ENCODE measurements at regions not wholly inside any gene's neighbourhood (a gene's known extent, or its start where the extent isn't known, plus 50 kb on each side); places are given as distances from the start of the nearest gene placed in this dataset.

GRCh38 chr11:116300232-116300631 is 472.6 kb downstream of the BUD13 start:
- Histone ChIP-seq H3K4me1 (peaks cover 29% of the 10 kb centered on the region), H3K27me3 (replicated peaks; ENCODE audit: control insufficient read depth, insufficient read depth, low read length) (no peaks in the 10 kb centered on the region), H3K4me3 (ENCODE audit: low read depth, low read length) (no peak overlapping the region), H3K9me3 (no peaks in the 10 kb centered on the region), H3K36me3 (ENCODE audit: control insufficient read depth, insufficient read depth, low read length) (no peaks in the 10 kb centered on the region)
- H3K9me3 Mint-ChIP-seq (ENCODE audit: unreplicated experiment) = peaks cover 10% of the 10 kb centered on the region
- ChIA-PET POLR2A (no interaction called here), CTCF (no interaction called here)
- no peaks in the 10 kb centered on the region for H3K27me3 Mint-ChIP-seq (ENCODE audit: insufficient read depth, unreplicated experiment)
- BruUV-seq (replicated peaks) = no TSS peak
- intact Hi-C loops (cut with micrococcal nuclease; ENCODE audit: unreplicated experiment) = loop anchor here (5.0 kb wide), 1 partner anchor 67 kb away; no protein-coding TSS in a partner anchor
- no peak for TF ChIP-seq CTCF (IDR thresholded peaks at IDR 0.05; ENCODE audit: insufficient read depth in 1 of 2, low read depth in 1 of 2, low read length in 1 of 2, severe bottlenecking in 1 of 2, unreplicated experiment in 1 of 2)
- H3K36me3 Mint-ChIP-seq (ENCODE audit: insufficient read depth, unreplicated experiment) = peaks cover 10% of the 10 kb centered on the region
- H3K4me3 Mint-ChIP-seq (ENCODE audit: unreplicated experiment) = no peak overlapping the region
- no peak for DNase-seq
- no peak overlapping the region for H3K27ac Mint-ChIP-seq (ENCODE audit: unreplicated experiment)
- H3K4me1 Mint-ChIP-seq (ENCODE audit: low read depth, unreplicated experiment) = peaks cover 13% of the 10 kb centered on the region

DNA sequence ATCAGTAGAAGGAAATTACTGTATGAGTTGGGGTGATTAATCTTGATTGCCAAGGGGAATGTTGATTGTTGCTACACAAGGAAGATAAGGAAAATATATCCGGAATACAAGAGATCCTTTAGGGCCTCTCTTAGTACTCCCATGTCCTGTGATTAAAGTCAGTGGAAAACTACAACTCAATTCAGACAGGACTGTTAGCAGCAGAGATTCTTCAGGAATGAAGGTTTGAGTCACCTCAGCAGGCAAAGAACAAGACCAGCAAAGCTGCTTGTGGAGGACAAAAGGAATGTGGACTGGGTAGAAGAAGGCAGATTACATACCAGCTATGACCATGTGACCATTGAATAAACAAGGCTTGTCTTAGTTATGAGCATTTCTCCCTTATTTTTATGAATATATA is 478.2 kb downstream of the BUD13 start:
- H3K4me3 ChIP-seq (ENCODE audit: low read depth, low read length) = no peak overlapping the region
- H3K36me3 Mint-ChIP-seq (ENCODE audit: insufficient read depth, unreplicated experiment) = peaks cover 23% of the 10 kb centered on the region
- intact Hi-C loops (cut with micrococcal nuclease; ENCODE audit: unreplicated experiment) = loop anchor here (1.0 to 2.0 kb wide), 3 partner anchors 18 to 134 kb away; no protein-coding TSS in a partner anchor
- H3K36me3 ChIP-seq (ENCODE audit: control insufficient read depth, insufficient read depth, low read length) = no peaks in the 10 kb centered on the region
- no peaks in the 10 kb centered on the region for H3K27me3 ChIP-seq (replicated peaks; ENCODE audit: control insufficient read depth, insufficient read depth, low read length)
- H3K9me3 Mint-ChIP-seq (ENCODE audit: unreplicated experiment) = peaks cover 18% of the 10 kb centered on the region
- H3K9me3 ChIP-seq = peaks cover 18% of the 10 kb centered on the region
- DNase-seq = peak; percentile 88 to 92
- ChIA-PET POLR2A (interaction anchor here (0.5 to 1.2 kb wide), 4 partner anchors 26 to 1527 kb away, joined by 3 to 10 read pairs (median 5); no protein-coding TSS in a partner anchor), CTCF (interaction anchor here (1.2 to 2.0 kb wide), 2 partner anchors 13 to 17 kb away, joined by 3 to 15 read pairs; no protein-coding TSS in a partner anchor)
- H3K27ac Mint-ChIP-seq (ENCODE audit: unreplicated experiment) = peak overlapping the region; percentile 96
- H3K4me1 ChIP-seq = peaks cover 49% of the 10 kb centered on the region
- no peak for TF ChIP-seq CTCF (IDR thresholded peaks at IDR 0.05; ENCODE audit: insufficient read depth in 1 of 2, low read depth in 1 of 2, low read length in 1 of 2, severe bottlenecking in 1 of 2, unreplicated experiment in 1 of 2)
- H3K4me1 Mint-ChIP-seq (ENCODE audit: low read depth, unreplicated experiment) = peaks cover 43% of the 10 kb centered on the region
- no peaks in the 10 kb centered on the region for H3K27me3 Mint-ChIP-seq (ENCODE audit: insufficient read depth, unreplicated experiment)
- H3K4me3 Mint-ChIP-seq (ENCODE audit: unreplicated experiment) = peak overlapping the region; percentile 70
- no TSS peak for BruUV-seq (replicated peaks)

GRCh38 chr11:116287866-116288265 is 484.9 kb downstream of the BUD13 start:
- Histone ChIP-seq H3K9me3 (peaks cover 21% of the 10 kb centered on the region), H3K36me3 (ENCODE audit: control insufficient read depth, insufficient read depth, low read length) (no peaks in the 10 kb centered on the region), H3K4me3 (ENCODE audit: low read depth, low read length) (no peak overlapping the region), H3K27me3 (replicated peaks; ENCODE audit: control insufficient read depth, insufficient read depth, low read length) (no peaks in the 10 kb centered on the region), H3K4me1 (peaks cover 11% of the 10 kb centered on the region)
- BruUV-seq (replicated peaks) = no TSS peak
- POLR2A ChIA-PET = no interaction called here
- DNase-seq = no peak
- Mint-ChIP-seq H3K4me1 (ENCODE audit: low read depth, unreplicated experiment) (peaks cover 7% of the 10 kb centered on the region), H3K9me3 (ENCODE audit: unreplicated experiment) (peaks cover 35% of the 10 kb centered on the region), H3K36me3 (ENCODE audit: insufficient read depth, unreplicated experiment) (peaks cover 7% of the 10 kb centered on the region), H3K4me3 (ENCODE audit: unreplicated experiment) (no peak overlapping the region), H3K27me3 (ENCODE audit: insufficient read depth, unreplicated experiment) (no peaks in the 10 kb centered on the region), H3K27ac (ENCODE audit: unreplicated experiment) (no peak overlapping the region)
- CTCF ChIA-PET = no interaction called here
- TF ChIP-seq CTCF (IDR thresholded peaks at IDR 0.05; ENCODE audit: insufficient read depth in 1 of 2, low read depth in 1 of 2, low read length in 1 of 2, severe bottlenecking in 1 of 2, unreplicated experiment in 1 of 2) = no peak
- intact Hi-C loops (cut with micrococcal nuclease; ENCODE audit: unreplicated experiment) = no loop called here

Data from Caco-2 (cell line).